Spinal cord (tissue), 9 donors: ENCODE measurements at regions not wholly inside any gene's neighbourhood (a gene's known extent, or its start where the extent isn't known, plus 50 kb on each side); places are given as distances from the start of the nearest gene placed in this dataset.

Experiments used
- DNase-seq, 6 donors: peaks; one replicate each; pipeline versions ENCODE4 v3.0.0 to v3.0.0-alpha.2; 2013 to 2015; ENCODE audit warnings: low spot score in 6 of 6, low read depth in 4 of 6
- H3K27ac ChIP-seq: one replicate; pipeline ENCODE4 v1.5.1; 2013; ENCODE audit warnings: low read depth, low read length, control low read depth
- H3K27me3 ChIP-seq: one replicate; pipeline ENCODE4 v1.6.1; 2013; ENCODE audit warnings: low read length; ENCODE audit not compliant: control insufficient read depth, insufficient read depth
- H3K36me3 ChIP-seq: one replicate; pipeline ENCODE4 v1.6.1; 2013; ENCODE audit warnings: low read length; ENCODE audit not compliant: control insufficient read depth, insufficient read depth
- H3K4me1 ChIP-seq: one replicate; pipeline ENCODE4 v1.6.1; 2013; ENCODE audit warnings: low read length; ENCODE audit not compliant: control insufficient read depth, insufficient read depth
- H3K4me3 ChIP-seq: one replicate; pipeline ENCODE4 v1.5.1; 2013; ENCODE audit warnings: low read depth, low read length, control low read depth
- H3K9me3 ChIP-seq: one replicate; pipeline ENCODE4 v1.6.1; 2013; ENCODE audit warnings: low read length; ENCODE audit not compliant: control insufficient read depth, insufficient read depth
- WGBS: methylation state at CpG from one replicate; pipeline ENCODE4 v1.1.5; 2013; ENCODE audit warnings: missing lambda C conversion rate; ENCODE audit not compliant: insufficient coverage; 5-methylcytosine and 5-hydroxymethylcytosine counted together
- donor health status: healthy.

- no peak for DNase-seq
- H3K4me3 ChIP-seq = no peak overlapping the region
- no peak overlapping the region for H3K27ac ChIP-seq
- no peaks in the 10 kb centered on the region for H3K4me1 ChIP-seq
- H3K27me3 ChIP-seq = no peaks in the 10 kb centered on the region
- WGBS = 93% methylated on average over 3 of the region's 4 CpGs
- no peaks in the 10 kb centered on the region for H3K9me3 ChIP-seq
- H3K36me3 ChIP-seq = no peaks in the 10 kb centered on the region
Observed at GRCh38 chr18:70432804-70433400, 144.1 kb downstream of the SOCS6 start.

GRCh38 chr18:70431203-70431624, 142.4 kb downstream of the SOCS6 start:
- Histone ChIP-seq H3K27ac (no peak overlapping the region), H3K36me3 (no peaks in the 10 kb centered on the region), H3K27me3 (no peaks in the 10 kb centered on the region), H3K4me1 (no peaks in the 10 kb centered on the region), H3K4me3 (no peak overlapping the region), H3K9me3 (no peaks in the 10 kb centered on the region)
- WGBS = no CpG with 5 or more reads among the region's 2 CpGs
- no peak for DNase-seq

- DNase-seq = no peak
- no peaks in the 10 kb centered on the region for H3K9me3 ChIP-seq
- WGBS = 95% methylated on average over 23 of the region's 26 CpGs
- no peak overlapping the region for H3K27ac ChIP-seq
- H3K27me3 ChIP-seq = no peaks in the 10 kb centered on the region
- no peak overlapping the region for H3K4me3 ChIP-seq
- H3K36me3 ChIP-seq = no peaks in the 10 kb centered on the region
- no peaks in the 10 kb centered on the region for H3K4me1 ChIP-seq
Observed at GRCh38 chr18:70430501-70431173, 141.8 kb downstream of the SOCS6 start.

- WGBS = 94% methylated on average over 29 of the region's 36 CpGs
- Histone ChIP-seq H3K27ac (no peak overlapping the region), H3K9me3 (no peaks in the 10 kb centered on the region), H3K27me3 (no peaks in the 10 kb centered on the region), H3K4me1 (no peaks in the 10 kb centered on the region), H3K36me3 (no peaks in the 10 kb centered on the region), H3K4me3 (no peak overlapping the region)
- no peak for DNase-seq
Observed at GRCh38 chr18:70429847-70430500, 141.1 kb downstream of the SOCS6 start.

- H3K9me3 ChIP-seq = no peaks in the 10 kb centered on the region
- WGBS = 86% methylated on average over 1 of the region's 1 CpG
- H3K27me3 ChIP-seq = no peaks in the 10 kb centered on the region
- no peaks in the 10 kb centered on the region for H3K4me1 ChIP-seq
- H3K4me3 ChIP-seq = no peak overlapping the region
- no peaks in the 10 kb centered on the region for H3K36me3 ChIP-seq
- DNase-seq = no peak
- no peak overlapping the region for H3K27ac ChIP-seq
Observed at GRCh38 chr18:70428439-70428838, 139.6 kb downstream of the SOCS6 start.

GRCh38 chr18:70426818-70427217, 138.0 kb downstream of the SOCS6 start:
- H3K36me3 ChIP-seq = no peaks in the 10 kb centered on the region
- no peaks in the 10 kb centered on the region for H3K9me3 ChIP-seq
- WGBS = 87% methylated on average over 5 of the region's 9 CpGs
- no peak overlapping the region for H3K4me3 ChIP-seq
- no peaks in the 10 kb centered on the region for H3K4me1 ChIP-seq
- no peak overlapping the region for H3K27ac ChIP-seq
- peak in 1 of 6 donors; percentile 37 for DNase-seq
- no peaks in the 10 kb centered on the region for H3K27me3 ChIP-seq

GRCh38 chr18:70425236-70425635, 136.4 kb downstream of the SOCS6 start:
- 69% methylated on average over 3 of the region's 3 CpGs for WGBS
- no peaks in the 10 kb centered on the region for H3K9me3 ChIP-seq
- no peaks in the 10 kb centered on the region for H3K4me1 ChIP-seq
- no peaks in the 10 kb centered on the region for H3K27me3 ChIP-seq
- no peak overlapping the region for H3K27ac ChIP-seq
- no peaks in the 10 kb centered on the region for H3K36me3 ChIP-seq
- DNase-seq = no peak
- no peak overlapping the region for H3K4me3 ChIP-seq

- DNase-seq = no peak
- H3K27me3 ChIP-seq = no peaks in the 10 kb centered on the region
- no peak overlapping the region for H3K27ac ChIP-seq
- 68% methylated on average over 3 of the region's 4 CpGs for WGBS
- H3K4me3 ChIP-seq = no peak overlapping the region
- H3K9me3 ChIP-seq = no peaks in the 10 kb centered on the region
- H3K4me1 ChIP-seq = no peaks in the 10 kb centered on the region
- H3K36me3 ChIP-seq = no peaks in the 10 kb centered on the region
Observed at GRCh38 chr18:70423988-70424387, 135.1 kb downstream of the SOCS6 start.

- no peaks in the 10 kb centered on the region for H3K9me3 ChIP-seq
- 54% methylated on average over 4 of the region's 5 CpGs for WGBS
- H3K36me3 ChIP-seq = no peaks in the 10 kb centered on the region
- H3K27me3 ChIP-seq = no peaks in the 10 kb centered on the region
- no peak for DNase-seq
- no peaks in the 10 kb centered on the region for H3K4me1 ChIP-seq
- no peak overlapping the region for H3K27ac ChIP-seq
- no peak overlapping the region for H3K4me3 ChIP-seq
Observed at GRCh38 chr18:70423120-70423519, 134.3 kb downstream of the SOCS6 start.
